ENCODE measurements at regions not wholly inside any gene's neighbourhood (a gene's known extent, or its start where the extent isn't known, plus 50 kb on each side); places are given as distances from the start of the nearest gene placed in this dataset.
"Not testable (repeated sequence)": the region's sequence is repeated elsewhere in the genome, so short reads cannot be mapped to it uniquely, and the experiment has no call there.

DNA sequence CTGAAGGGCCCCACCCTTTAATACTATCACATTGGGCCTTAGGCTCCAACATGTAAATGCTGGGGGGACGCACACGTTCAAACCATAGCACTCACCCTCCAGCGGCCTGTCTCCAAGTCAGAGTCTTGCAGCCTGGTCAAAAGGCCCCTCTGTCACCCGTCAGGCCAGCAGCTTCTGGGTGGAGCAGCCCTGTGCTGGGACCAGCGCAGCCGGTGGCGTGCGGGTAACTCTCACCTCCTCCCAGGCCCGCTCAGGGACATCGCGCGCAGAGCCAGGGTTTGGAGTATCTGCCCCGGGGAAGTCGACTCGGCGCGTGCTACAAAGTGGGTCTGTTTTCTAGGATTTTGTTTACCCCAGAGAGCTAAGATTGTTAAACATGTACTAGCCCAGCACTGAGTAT, 93.0 kb upstream of the COL5A1 start:
- ATAC-seq, result no peak
- TF ChIP-seq CSRNP3 (CRISPR knock-in tag; IDR thresholded peaks at IDR 0.05), result no peak
- no peak for TF ChIP-seq PATZ1 (CRISPR knock-in tag; IDR thresholded peaks at IDR 0.05; ENCODE audit: borderline replicate concordance)
- no peak for TF ChIP-seq CSDC2 (CRISPR knock-in tag; IDR thresholded peaks at IDR 0.05)
- TF ChIP-seq SNAI2 (CRISPR knock-in tag; IDR thresholded peaks at IDR 0.05), result no peak
- no peak for TF ChIP-seq RARB (CRISPR knock-in tag; IDR thresholded peaks at IDR 0.05)
- no peak for TF ChIP-seq ZNF8 (CRISPR knock-in tag; IDR thresholded peaks at IDR 0.05)
- no peak for TF ChIP-seq PPARA (CRISPR knock-in tag; IDR thresholded peaks at IDR 0.05; ENCODE audit: borderline replicate concordance)
- TF ChIP-seq ZNF565 (CRISPR knock-in tag; conservative IDR thresholded peaks at IDR 0.05; ENCODE audit: low read depth), result no peak
- TF ChIP-seq TCF4 (CRISPR knock-in tag; IDR thresholded peaks at IDR 0.05; ENCODE audit: borderline replicate concordance), result no peak

GRCh38 chr9:134549336-134549735, 92.3 kb upstream of the COL5A1 start:
- TF ChIP-seq ARNTL (CRISPR knock-in tag; IDR thresholded peaks at IDR 0.05; ENCODE audit: borderline replicate concordance, low read depth), result no peak
- no peak for TF ChIP-seq POU6F1 (CRISPR knock-in tag; IDR thresholded peaks at IDR 0.05; ENCODE audit: borderline replicate concordance, low read depth)
- TF ChIP-seq CREB5 (CRISPR knock-in tag; IDR thresholded peaks at IDR 0.05; ENCODE audit: low read depth), result no peak
- no peak for TF ChIP-seq ZNF8 (CRISPR knock-in tag; IDR thresholded peaks at IDR 0.05)
- no peak for TF ChIP-seq TCF4 (CRISPR knock-in tag; IDR thresholded peaks at IDR 0.05; ENCODE audit: borderline replicate concordance)
- no peak for TF ChIP-seq ISL1 (CRISPR knock-in tag; IDR thresholded peaks at IDR 0.05)
- no peak for TF ChIP-seq OSR1 (CRISPR knock-in tag; IDR thresholded peaks at IDR 0.05)
- ATAC-seq, result no peak

GRCh38 chr9:134550081-134550480, 91.5 kb upstream of the COL5A1 start:
- ATAC-seq, result not testable (repeated sequence)

DNA sequence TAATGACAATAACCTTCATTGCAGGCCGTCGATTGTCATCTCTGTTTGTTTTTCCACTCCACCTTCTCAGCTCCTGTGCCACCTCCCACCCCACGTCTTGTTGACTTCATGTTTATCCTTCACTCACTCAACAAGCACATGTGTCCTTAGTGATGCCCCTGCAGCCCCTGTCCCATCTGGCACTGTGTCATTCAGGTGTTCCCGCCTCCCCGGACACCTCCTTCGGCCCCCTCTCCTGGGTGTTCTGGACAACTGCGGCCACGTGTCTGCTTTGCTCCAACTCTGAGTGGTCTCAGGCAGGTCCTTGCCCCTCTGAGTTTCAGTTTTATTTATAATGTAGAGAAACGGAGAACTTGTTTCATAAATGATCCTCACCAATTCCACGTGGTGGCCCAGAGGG, 91.0 kb upstream of the COL5A1 start:
- ATAC-seq, result no peak
- TF ChIP-seq SNAI2 (CRISPR knock-in tag; IDR thresholded peaks at IDR 0.05) (no peak), BACH2 (CRISPR knock-in tag; IDR thresholded peaks at IDR 0.05; ENCODE audit: borderline replicate concordance) (no peak), ISL1 (CRISPR knock-in tag; IDR thresholded peaks at IDR 0.05) (no peak), CSDC2 (CRISPR knock-in tag; IDR thresholded peaks at IDR 0.05) (no peak), CREB5 (CRISPR knock-in tag; IDR thresholded peaks at IDR 0.05; ENCODE audit: low read depth) (no peak), TCF4 (CRISPR knock-in tag; IDR thresholded peaks at IDR 0.05; ENCODE audit: borderline replicate concordance) (no peak), GLIS3 (CRISPR knock-in tag; IDR thresholded peaks at IDR 0.05) (no peak), ESRRG (CRISPR knock-in tag; IDR thresholded peaks at IDR 0.05) (no peak), ZFP30 (CRISPR knock-in tag; IDR thresholded peaks at IDR 0.05) (no peak), PATZ1 (CRISPR knock-in tag; IDR thresholded peaks at IDR 0.05; ENCODE audit: borderline replicate concordance) (no peak), ZC3H10 (CRISPR knock-in tag; IDR thresholded peaks at IDR 0.05) (no peak), PPARA (CRISPR knock-in tag; IDR thresholded peaks at IDR 0.05; ENCODE audit: borderline replicate concordance) (no peak)

All from SK-N-SH treated with all-trans-retinoic acid at 6 μM for 48 hours (cell line).